Activated CD8-positive, alpha-beta memory T cell treated with anti-CD3 and anti-CD28 coated beads, Interleukin-2, amount 10 ng/mL, durations not matched to agents 7 days and 5 days (primary cell): ENCODE measurements at regions not wholly inside any gene's neighbourhood (a gene's known extent, or its start where the extent isn't known, plus 50 kb on each side); places are given as distances from the start of the nearest gene placed in this dataset.

Source experiments
- ATAC-seq: fragments of 150-1000 bp; cut with Tn5 transposase; one replicate; pipeline ENCODE4 v1.10.0; 2021; ENCODE audit warnings: moderate library complexity
- CTCF ChIA-PET: fragments of 350-600 bp; sonication (Branson Sonifier 250); formaldehyde crosslinking; loops from one replicate; lab custom pipeline; 2021; ENCODE audit warnings: antibody characterized with exemption; lab: Charles Lee
- DNase-seq: peaks from one replicate; pipeline ENCODE4 v3.0.0-alpha.2; 2020
- H3K27ac Mint-ChIP-seq: one replicate; pipeline ENCODE4 v1.8.0; 2021; ENCODE audit warnings: mild to moderate bottlenecking, mixed read lengths
- H3K27me3 Mint-ChIP-seq: one replicate; pipeline ENCODE4 v1.8.0; 2021; ENCODE audit warnings: mixed read lengths
- H3K36me3 Mint-ChIP-seq: one replicate; pipeline ENCODE4 v1.8.0; 2021; ENCODE audit warnings: mild to moderate bottlenecking, mixed read lengths
- H3K4me1 Mint-ChIP-seq: one replicate; pipeline ENCODE4 v1.8.0; 2021; ENCODE audit warnings: mixed read lengths
- H3K4me3 Mint-ChIP-seq: one replicate; pipeline ENCODE4 v1.8.0; 2021; ENCODE audit warnings: mild to moderate bottlenecking, moderate library complexity, mixed read lengths
- H3K9me3 Mint-ChIP-seq: one replicate; pipeline ENCODE4 v1.8.0; 2022; ENCODE audit warnings: low read depth, mixed read lengths

GRCh38 chr7:46224363-46224762 lies 303.3 kb upstream of the IGFBP3 start:
- ATAC-seq (no peak), DNase-seq (no peak)
- Mint-ChIP-seq H3K27ac (no peak overlapping the region), H3K36me3 (no peaks in the 10 kb centered on the region), H3K4me1 (no peaks in the 10 kb centered on the region), H3K9me3 (peaks cover 13% of the 10 kb centered on the region), H3K27me3 (no peaks in the 10 kb centered on the region), H3K4me3 (no peak overlapping the region)
- CTCF ChIA-PET, result no interaction called here

GRCh38 chr7:46220066-46220630 lies 299.1 kb upstream of the IGFBP3 start:
- Mint-ChIP-seq H3K4me3 (no peak overlapping the region), H3K27me3 (no peaks in the 10 kb centered on the region), H3K36me3 (no peaks in the 10 kb centered on the region), H3K27ac (no peak overlapping the region), H3K4me1 (no peaks in the 10 kb centered on the region), H3K9me3 (peaks cover 8% of the 10 kb centered on the region)
- DNase-seq (no peak), ATAC-seq (no peak)
- CTCF ChIA-PET, result no interaction called here

- H3K27ac Mint-ChIP-seq, result no peak overlapping the region
- H3K36me3 Mint-ChIP-seq, result no peaks in the 10 kb centered on the region
- no peak for DNase-seq
- H3K9me3 Mint-ChIP-seq, result peaks cover 8% of the 10 kb centered on the region
- no peaks in the 10 kb centered on the region for H3K27me3 Mint-ChIP-seq
- H3K4me1 Mint-ChIP-seq, result no peaks in the 10 kb centered on the region
- CTCF ChIA-PET, result no interaction called here
- no peak for ATAC-seq
- H3K4me3 Mint-ChIP-seq, result no peak overlapping the region
Measured at GRCh38 chr7:46218461-46219200, 297.6 kb upstream of the IGFBP3 start.

GRCh38 chr7:46215987-46216567 lies 295.0 kb upstream of the IGFBP3 start:
- no peaks in the 10 kb centered on the region for H3K9me3 Mint-ChIP-seq
- ATAC-seq (no peak), DNase-seq (no peak)
- CTCF ChIA-PET, result no interaction called here
- no peaks in the 10 kb centered on the region for H3K27me3 Mint-ChIP-seq
- no peaks in the 10 kb centered on the region for H3K36me3 Mint-ChIP-seq
- H3K27ac Mint-ChIP-seq, result no peak overlapping the region
- no peak overlapping the region for H3K4me3 Mint-ChIP-seq
- no peaks in the 10 kb centered on the region for H3K4me1 Mint-ChIP-seq

GRCh38 chr7:46214526-46214925 lies 293.5 kb upstream of the IGFBP3 start:
- Mint-ChIP-seq H3K27ac (no peak overlapping the region), H3K9me3 (no peaks in the 10 kb centered on the region), H3K4me3 (no peak overlapping the region), H3K27me3 (no peaks in the 10 kb centered on the region), H3K36me3 (no peaks in the 10 kb centered on the region), H3K4me1 (no peaks in the 10 kb centered on the region)
- CTCF ChIA-PET, result no interaction called here
- no peak for DNase-seq
- ATAC-seq, result no peak

GRCh38 chr7:46213154-46213537 lies 292.1 kb upstream of the IGFBP3 start:
- Mint-ChIP-seq H3K36me3 (no peaks in the 10 kb centered on the region), H3K27me3 (no peaks in the 10 kb centered on the region), H3K4me3 (no peak overlapping the region), H3K9me3 (no peaks in the 10 kb centered on the region), H3K4me1 (no peaks in the 10 kb centered on the region), H3K27ac (no peak overlapping the region)
- ATAC-seq (no peak), DNase-seq (no peak)
- CTCF ChIA-PET, result no interaction called here

- ATAC-seq (no peak), DNase-seq (no peak)
- Mint-ChIP-seq H3K4me3 (no peak overlapping the region), H3K27me3 (no peaks in the 10 kb centered on the region), H3K9me3 (no peaks in the 10 kb centered on the region), H3K36me3 (no peaks in the 10 kb centered on the region), H3K27ac (no peak overlapping the region), H3K4me1 (no peaks in the 10 kb centered on the region)
- CTCF ChIA-PET, result no interaction called here
Measured at GRCh38 chr7:46212425-46213153, 291.5 kb upstream of the IGFBP3 start.

GRCh38 chr7:46210467-46210866 lies 289.4 kb upstream of the IGFBP3 start:
- no peak for ATAC-seq
- no peak for DNase-seq
- CTCF ChIA-PET, result interaction anchor here (1.1 kb wide), 1 partner anchor 8 kb away, joined by 3 read pairs; no protein-coding TSS in a partner anchor
- H3K4me3 Mint-ChIP-seq, result no peak overlapping the region
- H3K27ac Mint-ChIP-seq, result no peak overlapping the region
- no peaks in the 10 kb centered on the region for H3K36me3 Mint-ChIP-seq
- H3K27me3 Mint-ChIP-seq, result no peaks in the 10 kb centered on the region
- no peaks in the 10 kb centered on the region for H3K9me3 Mint-ChIP-seq
- no peaks in the 10 kb centered on the region for H3K4me1 Mint-ChIP-seq

GRCh38 chr7:46209611-46210388 lies 288.7 kb upstream of the IGFBP3 start:
- DNase-seq, result no peak
- no peak overlapping the region for H3K27ac Mint-ChIP-seq
- no peak overlapping the region for H3K4me3 Mint-ChIP-seq
- ATAC-seq, result no peak
- CTCF ChIA-PET, result no interaction called here
- no peaks in the 10 kb centered on the region for H3K9me3 Mint-ChIP-seq
- H3K4me1 Mint-ChIP-seq, result no peaks in the 10 kb centered on the region
- no peaks in the 10 kb centered on the region for H3K27me3 Mint-ChIP-seq
- H3K36me3 Mint-ChIP-seq, result no peaks in the 10 kb centered on the region

- no peaks in the 10 kb centered on the region for H3K36me3 Mint-ChIP-seq
- no peak overlapping the region for H3K4me3 Mint-ChIP-seq
- H3K27ac Mint-ChIP-seq, result no peak overlapping the region
- CTCF ChIA-PET, result no interaction called here
- H3K4me1 Mint-ChIP-seq, result no peaks in the 10 kb centered on the region
- DNase-seq (no peak), ATAC-seq (no peak)
- H3K27me3 Mint-ChIP-seq, result no peaks in the 10 kb centered on the region
- no peaks in the 10 kb centered on the region for H3K9me3 Mint-ChIP-seq
Measured at GRCh38 chr7:46208635-46209525, 287.8 kb upstream of the IGFBP3 start.

- Mint-ChIP-seq H3K4me1 (no peaks in the 10 kb centered on the region), H3K36me3 (no peaks in the 10 kb centered on the region), H3K9me3 (no peaks in the 10 kb centered on the region)
Measured at GRCh38 chr7:46207931-46208634, 287.0 kb upstream of the IGFBP3 start.

GRCh38 chr7:46206476-46207060 lies 285.5 kb upstream of the IGFBP3 start:
- ATAC-seq, result no peak
- DNase-seq, result no peak
- Mint-ChIP-seq H3K4me1 (no peaks in the 10 kb centered on the region), H3K9me3 (no peaks in the 10 kb centered on the region), H3K27me3 (no peaks in the 10 kb centered on the region), H3K36me3 (no peaks in the 10 kb centered on the region), H3K4me3 (no peak overlapping the region), H3K27ac (no peak overlapping the region)
- CTCF ChIA-PET, result no interaction called here

More at GRCh38 chr7:46207931-46208634, 287.0 kb upstream of the IGFBP3 start:
- H3K27ac Mint-ChIP-seq, result no peak overlapping the region
- H3K27me3 Mint-ChIP-seq, result no peaks in the 10 kb centered on the region
- DNase-seq (no peak), ATAC-seq (no peak)
- CTCF ChIA-PET, result no interaction called here
- no peak overlapping the region for H3K4me3 Mint-ChIP-seq
